Bronchial epithelial cell (primary cell): ENCODE measurements at regions not wholly inside any gene's neighbourhood (a gene's known extent, or its start where the extent isn't known, plus 50 kb on each side); places are given as distances from the start of the nearest gene placed in this dataset.

Experiments
- DNase-seq: peaks from one replicate; pipeline ENCODE4 v3.0.0-alpha.2; 2010; ENCODE audit warnings: low read depth
- FAIRE-seq: peaks from 2 replicates; lab custom pipeline; 2011; peaks lifted over from hg19 to GRCh38; lab: Jason Lieb, UNC
- H3K27me3 ChIP-seq: 2 replicates; pipeline ENCODE4 v1.5.1; 2011; ENCODE audit warnings: low read length; ENCODE audit not compliant: control insufficient read depth, insufficient read depth
- H3K36me3 ChIP-seq: 2 replicates; pipeline ENCODE4 v1.5.1; 2011; ENCODE audit warnings: low read length; ENCODE audit not compliant: control insufficient read depth, insufficient read depth
- H3K4me3 ChIP-seq: 2 replicates; pipeline ENCODE4 v1.5.1; 2011; ENCODE audit warnings: mild to moderate bottlenecking, low read depth, low read length, control low read depth
- CTCF ChIP-seq: IDR thresholded peaks from 2 replicates; pipeline ENCODE4 v1.5.1; 2011; ENCODE audit warnings: mild to moderate bottlenecking, moderate library complexity, low read length, control low read depth, inconsistent platforms; ENCODE audit not compliant: insufficient read depth, severe bottlenecking

- Histone ChIP-seq H3K4me3 (no peak overlapping the region), H3K36me3 (no peaks in the 10 kb centered on the region), H3K27me3 (no peaks in the 10 kb centered on the region)
- DNase-seq (peak; percentile 1), FAIRE-seq (no peak)
- no peak for TF ChIP-seq CTCF
Measured at GRCh38 chr7:25353196-25353595, 124.9 kb upstream of the NPVF start.

- FAIRE-seq (no peak), DNase-seq (no peak)
- no peaks in the 10 kb centered on the region for H3K27me3 ChIP-seq
- TF ChIP-seq CTCF, result no peak
- no peak overlapping the region for H3K4me3 ChIP-seq
- no peaks in the 10 kb centered on the region for H3K36me3 ChIP-seq
Measured at GRCh38 chr7:25353732-25354131, 125.4 kb upstream of the NPVF start.

GRCh38 chr7:25356534-25357151 is 128.4 kb upstream of the NPVF start:
- TF ChIP-seq CTCF, result no peak
- no peak for DNase-seq
- no peak for FAIRE-seq
- no peaks in the 10 kb centered on the region for H3K36me3 ChIP-seq
- H3K27me3 ChIP-seq, result no peaks in the 10 kb centered on the region
- H3K4me3 ChIP-seq, result no peak overlapping the region

GRCh38 chr7:25358926-25359325 is 130.6 kb upstream of the NPVF start:
- Histone ChIP-seq H3K27me3 (no peaks in the 10 kb centered on the region), H3K4me3 (no peak overlapping the region), H3K36me3 (no peaks in the 10 kb centered on the region)
- DNase-seq (no peak), FAIRE-seq (no peak)
- TF ChIP-seq CTCF, result no peak

GRCh38 chr7:25359471-25360059 is 131.3 kb upstream of the NPVF start:
- no peaks in the 10 kb centered on the region for H3K36me3 ChIP-seq
- TF ChIP-seq CTCF, result no peak
- H3K4me3 ChIP-seq, result no peak overlapping the region
- no peak for FAIRE-seq
- no peak for DNase-seq
- H3K27me3 ChIP-seq, result no peaks in the 10 kb centered on the region

- no peak for TF ChIP-seq CTCF
- no peaks in the 10 kb centered on the region for H3K36me3 ChIP-seq
- no peak overlapping the region for H3K4me3 ChIP-seq
- H3K27me3 ChIP-seq, result no peaks in the 10 kb centered on the region
- DNase-seq (no peak), FAIRE-seq (no peak)
Measured at GRCh38 chr7:25360451-25360850, 132.2 kb upstream of the NPVF start.
